Neural cell (in vitro differentiated cells): ENCODE measurements at regions not wholly inside any gene's neighbourhood (a gene's known extent, or its start where the extent isn't known, plus 50 kb on each side); places are given as distances from the start of the nearest gene placed in this dataset.

Source experiments
- H2AFZ ChIP-seq: fragments of 200-600, 300-800 bp; sonication (generic), shearing (Covaris generic); 2 replicates; pipeline ENCODE4 v1.6.0; 2014; ENCODE audit warnings: low read depth, mild to moderate bottlenecking, antibody characterized with exemption, low read length, moderate library complexity
- H3F3A ChIP-seq: fragments of 200-600 bp; shearing (Covaris generic); 2 replicates; pipeline ENCODE4 v1.6.1; 2016; ENCODE audit warnings: mild to moderate bottlenecking, moderate library complexity, mixed read lengths, antibody characterized with exemption, low read length; ENCODE audit not compliant: insufficient read depth, poor library complexity, severe bottlenecking
- H3K27ac ChIP-seq: fragments of 200-600, 300-800 bp; sonication (generic), shearing (Covaris generic); 2 replicates; pipeline ENCODE4 v1.5.1; 2014; ENCODE audit warnings: mild to moderate bottlenecking, low read length, moderate library complexity
- H3K27me3 ChIP-seq: fragments of 300-800, 200-600 bp; sonication (generic), shearing (Covaris generic); 2 replicates; pipeline ENCODE4 v1.6.0; 2014; ENCODE audit warnings: mild to moderate bottlenecking, low read depth, low read length, moderate library complexity; ENCODE audit not compliant: insufficient read depth
- H3K36me3 ChIP-seq: fragments of 300-800, 200-600 bp; sonication (generic), shearing (Covaris generic); 2 replicates; pipeline ENCODE4 v1.5.1; 2014; ENCODE audit warnings: mild to moderate bottlenecking, antibody characterized with exemption, low read length, moderate library complexity; ENCODE audit not compliant: insufficient read depth
- H3K4me2 ChIP-seq: fragments of 300-800, 200-600 bp; sonication (generic), shearing (Covaris generic); 2 replicates; pipeline ENCODE4 v1.6.0; 2014; ENCODE audit warnings: mild to moderate bottlenecking, low read length
- H3K4me3 ChIP-seq: fragments of 300-800, 200-600 bp; sonication (generic), shearing (Covaris generic); 2 replicates; pipeline ENCODE4 v1.5.1; 2014; ENCODE audit warnings: mild to moderate bottlenecking, low read length, moderate library complexity
- H3K79me2 ChIP-seq: fragments of 200-600 bp; shearing (Covaris generic); replicated peaks from 2 replicates; pipeline ENCODE4 v1.6.0; 2014; ENCODE audit warnings: mild to moderate bottlenecking, low read length, moderate library complexity; ENCODE audit not compliant: insufficient read depth
- H3K9ac ChIP-seq: fragments of 300-800, 200-600 bp; sonication (generic), shearing (Covaris generic); 2 replicates; pipeline ENCODE4 v1.6.1; 2016; ENCODE audit warnings: mild to moderate bottlenecking, low read length, mixed read lengths
- H3K9me2 ChIP-seq: fragments of 200-600 bp; shearing (Covaris generic); 2 replicates; pipeline ENCODE4 v1.6.1; 2016; ENCODE audit warnings: mild to moderate bottlenecking, low read length, mixed read lengths; ENCODE audit not compliant: insufficient read depth
- H3K9me3 ChIP-seq: fragments of 200-600, 300-800 bp; sonication (generic), shearing (Covaris generic); 2 replicates; pipeline ENCODE4 v1.6.1; 2016; ENCODE audit warnings: mild to moderate bottlenecking, mixed run types, low read length, moderate library complexity, mixed read lengths
- H4K20me1 ChIP-seq: fragments of 200-600 bp; shearing (Covaris generic); 2 replicates; pipeline ENCODE4 v1.6.1; 2016; ENCODE audit warnings: mild to moderate bottlenecking, mixed run types; ENCODE audit not compliant: insufficient read depth
- EP300 ChIP-seq: fragments of 450-650 bp; conservative IDR thresholded peaks from 2 replicates; pipeline ENCODE4 v1.6.1; 2014; ENCODE audit warnings: antibody characterized with exemption, mild to moderate bottlenecking, moderate library complexity; ENCODE audit not compliant: poor library complexity, severe bottlenecking
- EZH2 ChIP-seq: fragments of 200-600, 300-800 bp; shearing (Covaris generic), sonication (generic); IDR thresholded peaks from 2 replicates; pipeline ENCODE4 v1.6.1; 2014; ENCODE audit warnings: antibody characterized with exemption, low read length, borderline replicate concordance, mild to moderate bottlenecking; ENCODE audit not compliant: insufficient read depth, poor library complexity, severe bottlenecking
- MXI1 ChIP-seq: fragments of 450-650 bp; conservative IDR thresholded peaks from 2 replicates; pipeline ENCODE4 v1.6.1; 2014; ENCODE audit warnings: antibody characterized with exemption, mild to moderate bottlenecking; ENCODE audit not compliant: poor library complexity, severe bottlenecking
- POLR2AphosphoS5 ChIP-seq: IDR thresholded peaks from 2 replicates; pipeline ENCODE4 v1.6.1; 2012
- RAD21 ChIP-seq: fragments of 450-650 bp; conservative IDR thresholded peaks from 2 replicates; pipeline ENCODE4 v1.6.1; 2014; ENCODE audit warnings: antibody characterized with exemption, mild to moderate bottlenecking, moderate library complexity
- REST ChIP-seq: IDR thresholded peaks from 2 replicates; pipeline ENCODE4 v1.6.1; 2012; ENCODE audit warnings: borderline replicate concordance
- SMC3 ChIP-seq: fragments of 450-650 bp; conservative IDR thresholded peaks from 2 replicates; pipeline ENCODE4 v1.6.1; 2014; ENCODE audit warnings: antibody characterized with exemption, mild to moderate bottlenecking, moderate library complexity; ENCODE audit not compliant: poor library complexity
- TAF1 ChIP-seq: IDR thresholded peaks from 2 replicates; pipeline ENCODE4 v1.6.1; 2012; ENCODE audit warnings: low read depth
- TF ChIP-seq, protein P1 (sequence below): fragments of 450-650 bp; IDR thresholded peaks from 2 replicates; pipeline ENCODE4 v1.5.1; 2014; ENCODE audit warnings: antibody characterized with exemption, mild to moderate bottlenecking, moderate library complexity; ENCODE audit not compliant: poor library complexity, severe bottlenecking

- no peaks in the 10 kb centered on the region for H4K20me1 ChIP-seq
- no peaks in the 10 kb centered on the region for H3K9me2 ChIP-seq
- H3K9me3 ChIP-seq: no peaks in the 10 kb centered on the region
- H3K4me3 ChIP-seq: no peak overlapping the region
- no peak overlapping the region for H3K9ac ChIP-seq
- H3K36me3 ChIP-seq: no peaks in the 10 kb centered on the region
- TF ChIP-seq REST (no peak), MXI1 (no peak), EP300 (no peak), EZH2 (no peak)
- TF ChIP-seq, protein P1, sequence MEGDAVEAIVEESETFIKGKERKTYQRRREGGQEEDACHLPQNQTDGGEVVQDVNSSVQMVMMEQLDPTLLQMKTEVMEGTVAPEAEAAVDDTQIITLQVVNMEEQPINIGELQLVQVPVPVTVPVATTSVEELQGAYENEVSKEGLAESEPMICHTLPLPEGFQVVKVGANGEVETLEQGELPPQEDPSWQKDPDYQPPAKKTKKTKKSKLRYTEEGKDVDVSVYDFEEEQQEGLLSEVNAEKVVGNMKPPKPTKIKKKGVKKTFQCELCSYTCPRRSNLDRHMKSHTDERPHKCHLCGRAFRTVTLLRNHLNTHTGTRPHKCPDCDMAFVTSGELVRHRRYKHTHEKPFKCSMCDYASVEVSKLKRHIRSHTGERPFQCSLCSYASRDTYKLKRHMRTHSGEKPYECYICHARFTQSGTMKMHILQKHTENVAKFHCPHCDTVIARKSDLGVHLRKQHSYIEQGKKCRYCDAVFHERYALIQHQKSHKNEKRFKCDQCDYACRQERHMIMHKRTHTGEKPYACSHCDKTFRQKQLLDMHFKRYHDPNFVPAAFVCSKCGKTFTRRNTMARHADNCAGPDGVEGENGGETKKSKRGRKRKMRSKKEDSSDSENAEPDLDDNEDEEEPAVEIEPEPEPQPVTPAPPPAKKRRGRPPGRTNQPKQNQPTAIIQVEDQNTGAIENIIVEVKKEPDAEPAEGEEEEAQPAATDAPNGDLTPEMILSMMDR: no peak
- H3K27ac ChIP-seq: no peak overlapping the region
- H3K79me2 ChIP-seq: no peaks in the 10 kb centered on the region
- no peaks in the 10 kb centered on the region for H3K27me3 ChIP-seq
- no peak overlapping the region for H2AFZ ChIP-seq
- H3F3A ChIP-seq: no peaks in the 10 kb centered on the region
- no peak overlapping the region for H3K4me2 ChIP-seq
These were observed 312.6 kb downstream of the BMPER start for GRCh38 chr7:34217972-34218371.

GRCh38 chr7:34219153-34219718 lies 313.9 kb downstream of the BMPER start:
- H3K79me2 ChIP-seq: no peaks in the 10 kb centered on the region
- H3K4me3 ChIP-seq: no peak overlapping the region
- H3K9ac ChIP-seq: no peak overlapping the region
- no peaks in the 10 kb centered on the region for H4K20me1 ChIP-seq
- H3K9me2 ChIP-seq: no peaks in the 10 kb centered on the region
- H3K36me3 ChIP-seq: no peaks in the 10 kb centered on the region
- H2AFZ ChIP-seq: no peak overlapping the region
- TF ChIP-seq TAF1: no peak
- no peak for TF ChIP-seq EP300
- TF ChIP-seq POLR2AphosphoS5: no peak
- no peak for TF ChIP-seq RAD21
- no peak for TF ChIP-seq MXI1
- no peak for TF ChIP-seq EZH2
- no peak overlapping the region for H3K27ac ChIP-seq
- H3F3A ChIP-seq: no peaks in the 10 kb centered on the region
- no peak overlapping the region for H3K4me2 ChIP-seq
- no peaks in the 10 kb centered on the region for H3K9me3 ChIP-seq
- no peaks in the 10 kb centered on the region for H3K27me3 ChIP-seq

- no peaks in the 10 kb centered on the region for H3K79me2 ChIP-seq
- H2AFZ ChIP-seq: no peak overlapping the region
- H3K27me3 ChIP-seq: no peaks in the 10 kb centered on the region
- no peak overlapping the region for H3K27ac ChIP-seq
- H3K9me2 ChIP-seq: no peaks in the 10 kb centered on the region
- no peaks in the 10 kb centered on the region for H3F3A ChIP-seq
- no peaks in the 10 kb centered on the region for H4K20me1 ChIP-seq
- TF ChIP-seq, protein P1: no peak
- TF ChIP-seq EP300: no peak
- TF ChIP-seq EZH2: no peak
- TF ChIP-seq TAF1: no peak
- TF ChIP-seq RAD21: no peak
- TF ChIP-seq REST: no peak
- no peak for TF ChIP-seq MXI1
- TF ChIP-seq SMC3: no peak
- no peak for TF ChIP-seq POLR2AphosphoS5
- H3K9ac ChIP-seq: no peak overlapping the region
- H3K9me3 ChIP-seq: no peaks in the 10 kb centered on the region
- H3K4me3 ChIP-seq: no peak overlapping the region
- no peak overlapping the region for H3K4me2 ChIP-seq
- no peaks in the 10 kb centered on the region for H3K36me3 ChIP-seq
These were observed 315.3 kb downstream of the BMPER start for GRCh38 chr7:34220506-34221185.
